HG03442 (cell line): ENCODE measurements at regions not wholly inside any gene's neighbourhood (a gene's known extent, or its start where the extent isn't known, plus 50 kb on each side); places are given as distances from the start of the nearest gene placed in this dataset.

ENCODE experiments used
- ATAC-seq: cut with Tn5 transposase; IDR thresholded peaks from one replicate; pipeline ENCODE4 v1.9.1; 2021; ENCODE audit warnings: mild to moderate bottlenecking, moderate library complexity; ENCODE audit not compliant: unreplicated experiment

- no peak for ATAC-seq
These were observed 53.2 kb upstream of the ZNF536 start for GRCh38 chr19:30318936-30319335.

- no peak for ATAC-seq
These were observed 52.8 kb upstream of the ZNF536 start for GRCh38 chr19:30319411-30319810.

GRCh38 chr19:30319876-30320275 is 52.3 kb upstream of the ZNF536 start:
- no peak for ATAC-seq

GRCh38 chr19:30320466-30320865 is 51.7 kb upstream of the ZNF536 start:
- ATAC-seq: no peak

GRCh38 chr19:30320916-30321315 is 51.3 kb upstream of the ZNF536 start:
- ATAC-seq: no peak
